A673 (cell line): ENCODE measurements at regions not wholly inside any gene's neighbourhood (a gene's known extent, or its start where the extent isn't known, plus 50 kb on each side); places are given as distances from the start of the nearest gene placed in this dataset.

Experiments used
- BruUV-seq: library from RNA; stranded (reverse); fragments of 400-500 nt; replicated peaks from 2 replicates; lab custom pipeline; 2021; lab: Mats Ljungman, UMichigan
- CTCF ChIA-PET: fragments of 300-600 bp; sonication (Branson Sonifier 250); formaldehyde crosslinking; loops from one replicate; lab custom pipeline; 2022; ENCODE audit warnings: antibody characterized with exemption; lab: Charles Lee
- POLR2A ChIA-PET: fragments of 300-600 bp; sonication (Branson Sonifier 250); formaldehyde crosslinking; loops from one replicate; lab custom pipeline; 2022; ENCODE audit warnings: antibody characterized with exemption; ENCODE audit not compliant: low non-redundant PET; lab: Charles Lee
- DNase-seq: peaks from one replicate; pipeline ENCODE4 v3.0.0-alpha.2; 2015; ENCODE audit warnings: low spot score
- H3K27ac ChIP-seq: fragments of 200-600 bp; sonication (generic); 2 replicates; pipeline ENCODE4 v1.5.1; 2016; ENCODE audit warnings: mixed run types, low read depth, mild to moderate bottlenecking, mixed read lengths, antibody characterized with exemption, low read length; ENCODE audit not compliant: poor library complexity, severe bottlenecking
- H3K27me3 ChIP-seq: fragments of 200-600 bp; sonication (generic); replicated peaks from 2 replicates; pipeline ENCODE4 v1.6.1; 2017; ENCODE audit warnings: mixed run types, low read depth, mild to moderate bottlenecking, mixed read lengths, antibody characterized with exemption, low read length; ENCODE audit not compliant: insufficient read depth, poor library complexity
- H3K36me3 ChIP-seq: fragments of 200-600 bp; sonication (generic); 2 replicates; pipeline ENCODE4 v1.6.1; 2016; ENCODE audit warnings: mixed run types, mild to moderate bottlenecking, mixed read lengths, antibody characterized with exemption, low read length; ENCODE audit not compliant: insufficient read depth, poor library complexity, severe bottlenecking
- H3K4me1 ChIP-seq: fragments of 200-600 bp; sonication (generic); 2 replicates; pipeline ENCODE4 v1.6.1; 2017; ENCODE audit warnings: mixed run types, mild to moderate bottlenecking, mixed read lengths, antibody characterized with exemption, low read length; ENCODE audit not compliant: insufficient read depth, poor library complexity, severe bottlenecking
- H3K4me3 ChIP-seq: fragments of 200-600 bp; sonication (generic); 2 replicates; pipeline ENCODE4 v1.5.1; 2016; ENCODE audit warnings: low read depth, mixed run types, mild to moderate bottlenecking, mixed read lengths, low read length; ENCODE audit not compliant: poor library complexity, severe bottlenecking
- H3K9me3 ChIP-seq: fragments of 200-600 bp; sonication (generic); 2 replicates; pipeline ENCODE4 v1.6.1; 2016; ENCODE audit warnings: mixed run types, low read depth, mild to moderate bottlenecking, mixed read lengths, antibody characterized with exemption, low read length; ENCODE audit not compliant: poor library complexity, severe bottlenecking
- EZH2 ChIP-seq: fragments of 200-600 bp; sonication (generic); IDR thresholded peaks from 2 replicates; pipeline ENCODE4 v1.6.1; 2017; ENCODE audit warnings: borderline replicate concordance, low read depth, mild to moderate bottlenecking, mixed read lengths, antibody characterized with exemption, low read length; ENCODE audit not compliant: poor library complexity, severe bottlenecking
- intact Hi-C: fragments of 100-400 bp; cut with micrococcal nuclease; formaldehyde crosslinking; loops from one replicate; pipeline ENCODE4 v1.10.0; 2022; ENCODE audit not compliant: unreplicated experiment
- TF ChIP-seq, protein P1 (sequence below): fragments of 300-800, 200-600 bp; sonication (generic); conservative IDR thresholded peaks from 2 replicates; pipeline ENCODE4 v1.5.1; 2017; ENCODE audit warnings: low read depth, mild to moderate bottlenecking, antibody characterized with exemption, low read length, moderate library complexity, mixed read lengths

- Histone ChIP-seq H3K27ac (no peak overlapping the region), H3K4me3 (no peak overlapping the region), H3K27me3 (no peaks in the 10 kb centered on the region), H3K9me3 (no peaks in the 10 kb centered on the region), H3K4me1 (peaks cover 5% of the 10 kb centered on the region), H3K36me3 (no peaks in the 10 kb centered on the region)
- no TSS peak for BruUV-seq
- TF ChIP-seq EZH2: no peak
- TF ChIP-seq, protein P1, sequence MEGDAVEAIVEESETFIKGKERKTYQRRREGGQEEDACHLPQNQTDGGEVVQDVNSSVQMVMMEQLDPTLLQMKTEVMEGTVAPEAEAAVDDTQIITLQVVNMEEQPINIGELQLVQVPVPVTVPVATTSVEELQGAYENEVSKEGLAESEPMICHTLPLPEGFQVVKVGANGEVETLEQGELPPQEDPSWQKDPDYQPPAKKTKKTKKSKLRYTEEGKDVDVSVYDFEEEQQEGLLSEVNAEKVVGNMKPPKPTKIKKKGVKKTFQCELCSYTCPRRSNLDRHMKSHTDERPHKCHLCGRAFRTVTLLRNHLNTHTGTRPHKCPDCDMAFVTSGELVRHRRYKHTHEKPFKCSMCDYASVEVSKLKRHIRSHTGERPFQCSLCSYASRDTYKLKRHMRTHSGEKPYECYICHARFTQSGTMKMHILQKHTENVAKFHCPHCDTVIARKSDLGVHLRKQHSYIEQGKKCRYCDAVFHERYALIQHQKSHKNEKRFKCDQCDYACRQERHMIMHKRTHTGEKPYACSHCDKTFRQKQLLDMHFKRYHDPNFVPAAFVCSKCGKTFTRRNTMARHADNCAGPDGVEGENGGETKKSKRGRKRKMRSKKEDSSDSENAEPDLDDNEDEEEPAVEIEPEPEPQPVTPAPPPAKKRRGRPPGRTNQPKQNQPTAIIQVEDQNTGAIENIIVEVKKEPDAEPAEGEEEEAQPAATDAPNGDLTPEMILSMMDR: no peak
- POLR2A ChIA-PET: no interaction called here
- CTCF ChIA-PET: interaction anchor here (1.4 kb wide), 1 partner anchor 19 kb away, joined by 3 read pairs; no protein-coding TSS in a partner anchor
- intact Hi-C loops: no loop called here
- no peak for DNase-seq
Measured at GRCh38 chr6:154887051-154887450, 108.1 kb upstream of the TIAM2 start.

- no peaks in the 10 kb centered on the region for H3K27me3 ChIP-seq
- no peaks in the 10 kb centered on the region for H3K36me3 ChIP-seq
- POLR2A ChIA-PET: no interaction called here
- H3K9me3 ChIP-seq: no peaks in the 10 kb centered on the region
- CTCF ChIA-PET: interaction anchor here (1.1 kb wide), 1 partner anchor 213 kb away, joined by 3 read pairs; no protein-coding TSS in a partner anchor
- intact Hi-C loops: no loop called here
- DNase-seq: no peak
- TF ChIP-seq EZH2: no peak
- TF ChIP-seq, protein P1: no peak
- no peak overlapping the region for H3K27ac ChIP-seq
- BruUV-seq: no TSS peak
- H3K4me1 ChIP-seq: peaks cover 5% of the 10 kb centered on the region
- H3K4me3 ChIP-seq: no peak overlapping the region
Measured at GRCh38 chr6:154888421-154889295, 106.5 kb upstream of the TIAM2 start.

DNA sequence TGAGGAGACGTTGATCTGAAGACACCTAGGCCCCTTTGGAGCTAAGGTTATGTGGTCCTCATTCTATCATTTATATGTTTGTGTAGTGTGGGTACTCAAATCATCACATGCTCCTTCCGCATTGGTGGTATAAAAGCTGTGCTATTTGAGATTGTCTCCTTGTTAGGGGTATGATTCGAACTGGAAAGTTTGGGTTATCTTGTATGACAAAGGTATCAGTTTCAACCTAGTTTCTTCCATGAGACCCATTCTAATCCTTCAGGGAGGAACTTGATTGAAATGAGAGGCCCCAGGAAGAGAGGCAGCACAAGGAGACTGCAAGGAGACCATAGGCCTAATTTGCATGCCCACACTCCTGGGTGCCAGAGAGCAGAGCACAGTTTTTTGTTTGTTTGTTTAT, 104.2 kb upstream of the TIAM2 start:
- Histone ChIP-seq H3K27me3 (no peaks in the 10 kb centered on the region), H3K36me3 (no peaks in the 10 kb centered on the region), H3K4me1 (peaks cover 5% of the 10 kb centered on the region), H3K9me3 (no peaks in the 10 kb centered on the region), H3K27ac (no peak overlapping the region), H3K4me3 (no peak overlapping the region)
- TF ChIP-seq EZH2: no peak
- TF ChIP-seq, protein P1: no peak
- intact Hi-C loops: no loop called here
- DNase-seq: no peak
- ChIA-PET POLR2A (no interaction called here), CTCF (no interaction called here)
- no TSS peak for BruUV-seq
